Gastroesophageal sphincter (tissue), 4 donors: ENCODE measurements at regions not wholly inside any gene's neighbourhood (a gene's known extent, or its start where the extent isn't known, plus 50 kb on each side); places are given as distances from the start of the nearest gene placed in this dataset.

Experiments
- ATAC-seq: fragments of 150-250 bp; one replicate; pipeline ENCODE4 v1.9.1; 2016; ENCODE audit warnings: mild to moderate bottlenecking, moderate library complexity
- H3K27ac ChIP-seq, 4 donors: fragments of 200-600 bp; sonication (generic) in 3 of 4; 1 replicate in 3 of 4; 2 replicates in 1 of 4; pipeline ENCODE4 v1.5.1; 2016 to 2019
- H3K27me3 ChIP-seq: fragments of 200-600 bp; sonication (generic); one replicate; pipeline ENCODE4 v1.5.1; 2019
- H3K36me3 ChIP-seq, 2 donors: fragments of 200-600 bp; sonication (generic); one replicate each; pipeline ENCODE4 v1.5.1; 2019; ENCODE audit warnings: control low read depth in 1 of 2
- H3K4me1 ChIP-seq, 3 donors: fragments of 200-600 bp; sonication (generic); 1 replicate in 2 of 3; 2 replicates in 1 of 3; pipeline ENCODE4 v1.5.1; 2016 to 2019; ENCODE audit warnings: control low read depth in 2 of 3
- H3K4me3 ChIP-seq, 2 donors: fragments of 200-600 bp; sonication (generic); one replicate each; pipeline ENCODE4 v1.5.1; 2019; ENCODE audit warnings: mild to moderate bottlenecking in 1 of 2, moderate library complexity in 1 of 2
- H3K9me3 ChIP-seq, 3 donors: fragments of 200-600 bp; sonication (generic); one replicate each; pipeline ENCODE4 v1.5.1; 2017 to 2019; ENCODE audit warnings: control low read depth in 2 of 3
- CTCF ChIP-seq, 4 experiments: fragments of 200-600 bp in 2 of 4; fragments of 450-650 bp in 2 of 4; sonication (generic) in 1 of 4; IDR thresholded peaks; one replicate each; pipeline ENCODE4 v1.5.1; 2017 to 2019; ENCODE audit warnings: antibody characterized with exemption in 4 of 4, mild to moderate bottlenecking in 2 of 4, moderate library complexity in 2 of 4
- EP300 ChIP-seq: sonication (generic); formaldehyde crosslinking; IDR thresholded peaks from one replicate; pipeline ENCODE4 v1.6.1; 2017; ENCODE audit warnings: antibody characterized with exemption, mild to moderate bottlenecking
- POLR2A ChIP-seq, 2 donors: fragments of 450-650 bp; IDR thresholded peaks; one replicate each; pipeline ENCODE4 v1.6.1; 2017; ENCODE audit warnings: antibody characterized with exemption in 2 of 2, mild to moderate bottlenecking in 2 of 2, moderate library complexity in 1 of 2
- POLR2AphosphoS5 ChIP-seq: sonication (generic); formaldehyde crosslinking; IDR thresholded peaks from one replicate; pipeline ENCODE4 v1.6.1; 2017; ENCODE audit warnings: antibody characterized with exemption
- WGBS, 2 donors: methylation state at CpG; one replicate each; pipeline ENCODE4 v1.1.5; 2018; ENCODE audit warnings: low coverage in 1 of 2; 5-methylcytosine and 5-hydroxymethylcytosine counted together
- small RNA-seq, 4 donors: library from RNA; depleted of rRNA; stranded (forward); fragments of <200 nt; gene quantifications; one replicate each; pipeline ENCODE3, GENCODE V24; 2016

- Histone ChIP-seq H3K9me3 (no peaks in the 10 kb centered on the region), H3K4me1 (peaks cover 0 to 8% (median 0%) of the 10 kb centered on the region in 3 donors), H3K27ac (no peak overlapping the region), H3K27me3 (no peaks in the 10 kb centered on the region), H3K4me3 (no peak overlapping the region), H3K36me3 (no peaks in the 10 kb centered on the region)
- no peak for ATAC-seq
- TF ChIP-seq EP300 (no peak), POLR2AphosphoS5 (no peak), CTCF (IDR thresholded peaks at IDR 0.05) (no peak), POLR2A (IDR thresholded peaks at IDR 0.05) (no peak)
These were observed 76.3 kb downstream of the HSD17B6 start for GRCh38 chr12:56839489-56839848.

GRCh38 chr12:56838621-56839488 is 75.7 kb downstream of the HSD17B6 start:
- Histone ChIP-seq H3K4me3 (no peak overlapping the region), H3K9me3 (no peaks in the 10 kb centered on the region), H3K27me3 (no peaks in the 10 kb centered on the region), H3K36me3 (no peaks in the 10 kb centered on the region), H3K4me1 (peaks cover 0 to 8% (median 0%) of the 10 kb centered on the region in 3 donors), H3K27ac (no peak overlapping the region)
- no peak for ATAC-seq
- WGBS, 2 donors = 25 to 57% methylated on average over 6 to 7 of the region's 7 CpGs
- no peak for TF ChIP-seq POLR2A (IDR thresholded peaks at IDR 0.05)
- TF ChIP-seq POLR2AphosphoS5 = no peak
- TF ChIP-seq CTCF (IDR thresholded peaks at IDR 0.05) = no peak
- TF ChIP-seq EP300 = no peak

Small RNAs in the stretch of these regions (small RNA-seq; reads per million reads assigned to genes)
- gene AC121758.2 (0 reads per million in 4 donors), gene RF00554 (0 reads per million in 4 donors)
